GM12874 (cell line): ENCODE measurements at regions not wholly inside any gene's neighbourhood (a gene's known extent, or its start where the extent isn't known, plus 50 kb on each side); places are given as distances from the start of the nearest gene placed in this dataset.

Experiments
- CTCF ChIP-seq: IDR thresholded peaks from 2 replicates; pipeline ENCODE4 v1.5.1; 2011; ENCODE audit warnings: low read depth, mild to moderate bottlenecking, control low read depth, low read length, moderate library complexity; ENCODE audit not compliant: insufficient read depth

GRCh38 chr6:88476388-88476787 lies 310.2 kb upstream of the CNR1 start:
- no peak for TF ChIP-seq CTCF

GRCh38 chr6:88474720-88475119 lies 308.6 kb upstream of the CNR1 start:
- no peak for TF ChIP-seq CTCF

- TF ChIP-seq CTCF, result no peak
These were observed 307.4 kb upstream of the CNR1 start for GRCh38 chr6:88473589-88473988.

GRCh38 chr6:88472851-88473525 lies 306.8 kb upstream of the CNR1 start:
- TF ChIP-seq CTCF, result no peak

- no peak for TF ChIP-seq CTCF
These were observed 293.5 kb upstream of the CNR1 start for GRCh38 chr6:88459643-88460042.

- no peak for TF ChIP-seq CTCF
These were observed 293.0 kb upstream of the CNR1 start for GRCh38 chr6:88459189-88459588.

- TF ChIP-seq CTCF, result no peak
These were observed 292.5 kb upstream of the CNR1 start for GRCh38 chr6:88458662-88459061.
